CD4-positive, CD25-positive, alpha-beta regulatory T cell (primary cell): ENCODE measurements at regions not wholly inside any gene's neighbourhood (a gene's known extent, or its start where the extent isn't known, plus 50 kb on each side); places are given as distances from the start of the nearest gene placed in this dataset.
A peak's percentile ranks its signal among the peaks of the same experiment; 100 is the strongest.
"Not testable (repeated sequence)": the region's sequence is repeated elsewhere in the genome, so short reads cannot be mapped to it uniquely, and the experiment has no call there.

Experiments
- ATAC-seq, 2 donors: fragments of 150-1000 bp; cut with Tn5 transposase; one replicate each; pipeline ENCODE4 v1.10.0; 2021; ENCODE audit warnings: low read depth in 2 of 2, moderate number of reproducible peaks in 2 of 2, moderate library complexity in 1 of 2
- DNase-seq, 3 donors: peaks; one replicate each; pipeline versions ENCODE4 v3.0.0 to v3.0.0-alpha.2; 2012 to 2022; ENCODE audit warnings: mixed read lengths in 1 of 3
- H3K27ac ChIP-seq: one replicate; pipeline ENCODE4 v1.7.0; 2013; ENCODE audit warnings: mild to moderate bottlenecking, low read length; ENCODE audit not compliant: insufficient read depth, poor library complexity, severe bottlenecking
- H3K27me3 ChIP-seq: one replicate; pipeline ENCODE4 v1.7.0; 2013; ENCODE audit warnings: low read length; ENCODE audit not compliant: control insufficient read depth, insufficient read depth
- H3K36me3 ChIP-seq: one replicate; pipeline ENCODE4 v1.7.0; 2013; ENCODE audit warnings: mild to moderate bottlenecking, low read length, moderate library complexity; ENCODE audit not compliant: control insufficient read depth, insufficient read depth
- H3K4me1 ChIP-seq: 2 replicates; pipeline ENCODE4 v1.7.0; 2013; ENCODE audit warnings: mild to moderate bottlenecking, low read length; ENCODE audit not compliant: insufficient read depth, control insufficient read depth, poor library complexity, severe bottlenecking
- H3K4me3 ChIP-seq: one replicate; pipeline ENCODE4 v1.7.0; 2013; ENCODE audit warnings: low read depth, mild to moderate bottlenecking, low read length, moderate library complexity
- H3K9me3 ChIP-seq, 2 experiments: 1 replicate in 1 of 2; 2 replicates in 1 of 2; pipeline ENCODE4 v1.7.0; 2013; ENCODE audit warnings: low read length in 2 of 2, mild to moderate bottlenecking in 1 of 2, moderate library complexity in 1 of 2; ENCODE audit not compliant: control insufficient read depth in 2 of 2
- H3K27ac Mint-ChIP-seq, 3 donors: one replicate each; pipeline ENCODE4 v1.8.0; 2020 to 2022; ENCODE audit warnings: mild to moderate bottlenecking in 3 of 3, mixed read lengths in 3 of 3, moderate library complexity in 2 of 3
- H3K27me3 Mint-ChIP-seq: one replicate; pipeline ENCODE4 v1.8.0; 2022; ENCODE audit warnings: mild to moderate bottlenecking, mixed read lengths
- H3K36me3 Mint-ChIP-seq: one replicate; pipeline ENCODE4 v1.8.0; 2020; ENCODE audit warnings: mixed read lengths
- H3K4me1 Mint-ChIP-seq, 4 donors: one replicate each; pipeline ENCODE4 v1.8.0; 2020 to 2022; ENCODE audit warnings: mixed read lengths in 4 of 4, mild to moderate bottlenecking in 1 of 4
- H3K4me3 Mint-ChIP-seq, 4 donors: one replicate each; pipeline ENCODE4 v1.8.0; 2020 to 2022; ENCODE audit warnings: mild to moderate bottlenecking in 4 of 4, mixed read lengths in 4 of 4, moderate library complexity in 3 of 4
- H3K9me3 Mint-ChIP-seq, 7 donors: one replicate each; pipeline ENCODE4 v1.8.0; 2020 to 2022; ENCODE audit warnings: mixed read lengths in 7 of 7, mild to moderate bottlenecking in 3 of 7, moderate library complexity in 2 of 7

- H3K27me3 Mint-ChIP-seq, H3K4me1 ChIP-seq, H3K27ac Mint-ChIP-seq, H3K27me3 ChIP-seq, H3K36me3 ChIP-seq, H3K4me3 Mint-ChIP-seq, H3K4me3 ChIP-seq, H3K9me3 ChIP-seq, H3K36me3 Mint-ChIP-seq, H3K4me1 Mint-ChIP-seq, ATAC-seq, H3K27ac ChIP-seq, H3K9me3 Mint-ChIP-seq, DNase-seq: not testable (repeated sequence)
Observed at GRCh38 chr2:75871762-75872614, 161.3 kb upstream of the GCFC2 start.

DNA sequence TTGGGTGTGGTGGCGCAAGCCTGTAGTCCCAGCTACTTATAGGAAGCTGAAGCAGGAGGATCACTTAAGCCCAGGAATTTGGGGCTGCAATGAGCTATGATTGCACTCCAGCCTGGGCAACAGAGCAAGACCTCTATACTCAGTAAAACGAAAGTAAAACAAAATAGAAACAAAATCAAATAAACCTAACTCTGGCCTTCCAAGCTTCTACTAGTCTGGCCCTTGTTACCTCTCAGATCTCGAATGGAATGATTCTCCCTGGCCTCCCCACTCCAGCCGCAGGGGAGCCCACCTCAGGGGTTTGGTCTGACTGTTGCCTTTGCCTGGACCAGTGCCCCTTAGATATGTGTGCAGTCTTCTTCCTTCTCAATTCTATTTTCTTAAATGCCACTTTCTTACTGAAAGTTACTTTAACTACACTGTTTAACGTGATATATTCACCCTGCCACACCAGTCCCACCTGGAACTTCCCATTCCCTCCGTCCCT, 160.0 kb upstream of the GCFC2 start:
- Mint-ChIP-seq H3K4me1 (no peaks in the 10 kb centered on the region), H3K36me3 (no peaks in the 10 kb centered on the region), H3K27me3 (no peaks in the 10 kb centered on the region), H3K4me3 (no peak overlapping the region), H3K27ac (no peak overlapping the region), H3K9me3 (peaks cover 0 to 7% (median 0%) of the 10 kb centered on the region in 7 donors)
- no peak overlapping the region for H3K27ac ChIP-seq
- no peaks in the 10 kb centered on the region for H3K9me3 ChIP-seq
- ATAC-seq (no peak), DNase-seq (no peak)
- no peaks in the 10 kb centered on the region for H3K36me3 ChIP-seq
- H3K27me3 ChIP-seq = no peaks in the 10 kb centered on the region
- no peaks in the 10 kb centered on the region for H3K4me1 ChIP-seq
- no peak overlapping the region for H3K4me3 ChIP-seq

GRCh38 chr2:75870133-75870532, 159.4 kb upstream of the GCFC2 start:
- no peaks in the 10 kb centered on the region for H3K36me3 ChIP-seq
- H3K9me3 ChIP-seq = no peaks in the 10 kb centered on the region
- DNase-seq (no peak), ATAC-seq (no peak)
- H3K4me1 ChIP-seq = no peaks in the 10 kb centered on the region
- H3K27ac ChIP-seq = no peak overlapping the region
- no peak overlapping the region for H3K27ac Mint-ChIP-seq
- H3K4me3 Mint-ChIP-seq = no peak overlapping the region
- H3K36me3 Mint-ChIP-seq = no peaks in the 10 kb centered on the region
- H3K27me3 Mint-ChIP-seq = no peaks in the 10 kb centered on the region
- no peak overlapping the region for H3K4me3 ChIP-seq
- H3K4me1 Mint-ChIP-seq = no peaks in the 10 kb centered on the region
- peaks cover 0 to 7% (median 0%) of the 10 kb centered on the region in 7 donors for H3K9me3 Mint-ChIP-seq
- H3K27me3 ChIP-seq = no peaks in the 10 kb centered on the region

DNA sequence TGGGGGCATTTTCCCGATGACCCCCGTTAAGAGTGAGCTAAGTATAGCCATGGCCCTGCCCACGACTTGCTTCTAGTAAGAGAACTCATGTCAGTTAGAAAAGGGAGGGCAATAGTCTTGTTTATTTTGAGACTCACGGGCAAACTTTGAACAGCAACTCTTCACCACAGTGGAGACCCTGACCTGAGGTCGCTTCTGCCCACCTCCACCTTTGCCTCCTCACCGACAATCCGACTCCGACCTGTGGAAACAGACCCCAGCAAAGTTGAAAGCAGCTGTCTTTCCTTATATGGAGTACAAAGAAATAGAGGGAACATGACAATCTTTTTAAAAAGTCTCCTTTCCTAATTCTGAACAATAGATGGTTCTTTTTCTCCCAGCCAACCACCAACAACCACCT, 155.0 kb upstream of the GCFC2 start:
- Histone ChIP-seq H3K4me1 (no peaks in the 10 kb centered on the region), H3K4me3 (no peak overlapping the region)
- no peak overlapping the region for H3K4me3 Mint-ChIP-seq

GRCh38 chr2:75865083-75865482, 154.4 kb upstream of the GCFC2 start:
- DNase-seq (no peak), ATAC-seq (no peak)
- H3K4me3 ChIP-seq = no peak overlapping the region
- H3K36me3 ChIP-seq = no peaks in the 10 kb centered on the region
- Mint-ChIP-seq H3K4me3 (peak overlapping the region in 1 of 4 donors; percentile 39), H3K27ac (no peak overlapping the region), H3K4me1 (no peaks in the 10 kb centered on the region), H3K27me3 (no peaks in the 10 kb centered on the region), H3K36me3 (no peaks in the 10 kb centered on the region), H3K9me3 (peaks cover 0 to 9% (median 0%) of the 10 kb centered on the region in 7 donors)
- no peaks in the 10 kb centered on the region for H3K4me1 ChIP-seq
- no peak overlapping the region for H3K27ac ChIP-seq
- no peaks in the 10 kb centered on the region for H3K9me3 ChIP-seq
- H3K27me3 ChIP-seq = no peaks in the 10 kb centered on the region

More for the DNA sequence above, 155.0 kb upstream of the GCFC2 start:
- Mint-ChIP-seq H3K9me3 (peaks cover 0 to 9% (median 0%) of the 10 kb centered on the region in 7 donors), H3K27me3 (no peaks in the 10 kb centered on the region), H3K36me3 (no peaks in the 10 kb centered on the region), H3K27ac (no peak overlapping the region), H3K4me1 (no peaks in the 10 kb centered on the region)
- Histone ChIP-seq H3K27me3 (no peaks in the 10 kb centered on the region), H3K27ac (no peak overlapping the region), H3K9me3 (no peaks in the 10 kb centered on the region), H3K36me3 (no peaks in the 10 kb centered on the region)
- DNase-seq (no peak), ATAC-seq (no peak)

DNA sequence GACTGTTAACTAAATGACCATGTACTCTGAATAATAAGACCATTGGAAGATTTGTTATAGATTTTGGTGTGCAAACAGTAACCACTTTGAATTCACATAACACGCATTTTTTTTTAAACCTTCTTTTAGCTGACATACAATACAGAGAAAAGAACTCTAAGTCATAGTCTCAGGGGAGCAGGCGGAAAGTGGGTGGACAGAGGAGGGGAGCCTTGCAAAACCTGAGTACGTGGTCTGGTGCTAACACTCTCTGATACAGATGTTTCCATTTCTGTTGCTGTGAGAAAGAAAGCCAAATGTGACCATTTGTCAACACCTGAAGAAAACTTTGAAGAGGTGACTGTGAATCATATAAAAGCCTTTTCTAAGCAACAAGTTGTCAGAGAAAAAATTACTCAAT, 151.8 kb upstream of the GCFC2 start:
- Histone ChIP-seq H3K4me1 (no peaks in the 10 kb centered on the region), H3K9me3 (no peaks in the 10 kb centered on the region), H3K4me3 (no peak overlapping the region), H3K27me3 (no peaks in the 10 kb centered on the region), H3K36me3 (no peaks in the 10 kb centered on the region), H3K27ac (no peak overlapping the region)
- H3K4me1 Mint-ChIP-seq = no peaks in the 10 kb centered on the region
- H3K9me3 Mint-ChIP-seq = peaks cover 0 to 6% (median 0%) of the 10 kb centered on the region in 7 donors
- no peak overlapping the region for H3K4me3 Mint-ChIP-seq
- ATAC-seq = no peak
- no peaks in the 10 kb centered on the region for H3K36me3 Mint-ChIP-seq
- DNase-seq = no peak
- no peak overlapping the region for H3K27ac Mint-ChIP-seq
- no peaks in the 10 kb centered on the region for H3K27me3 Mint-ChIP-seq

DNA sequence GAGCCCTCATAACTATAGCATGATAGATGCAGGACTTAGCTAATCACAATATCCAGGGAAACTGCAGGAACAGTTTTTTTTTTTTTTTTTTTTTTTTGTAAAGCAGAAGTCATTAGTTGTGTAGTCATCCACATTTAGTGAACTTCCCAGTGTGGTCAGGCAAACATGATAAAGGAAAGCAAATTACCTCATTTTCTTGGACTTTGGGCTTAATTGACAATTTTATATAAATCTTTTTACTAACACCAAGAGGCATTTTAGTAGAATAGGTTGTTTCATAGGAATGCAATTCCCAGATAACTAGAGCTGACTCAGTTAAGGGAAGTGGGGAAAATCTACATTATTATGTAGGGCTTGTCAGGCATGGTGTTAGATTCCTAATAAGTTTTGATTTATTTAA, 142.7 kb upstream of the GCFC2 start:
- H3K36me3 ChIP-seq = no peaks in the 10 kb centered on the region
- H3K36me3 Mint-ChIP-seq = no peaks in the 10 kb centered on the region
- H3K4me1 ChIP-seq = no peaks in the 10 kb centered on the region
- peaks cover 0 to 14% (median 5%) of the 10 kb centered on the region in 7 donors for H3K9me3 Mint-ChIP-seq
- no peak overlapping the region for H3K4me3 ChIP-seq
- no peak overlapping the region for H3K27ac Mint-ChIP-seq
- no peaks in the 10 kb centered on the region for H3K27me3 ChIP-seq
- H3K4me1 Mint-ChIP-seq = no peaks in the 10 kb centered on the region
- H3K27ac ChIP-seq = no peak overlapping the region
- no peak overlapping the region for H3K4me3 Mint-ChIP-seq
- no peaks in the 10 kb centered on the region for H3K9me3 ChIP-seq
- DNase-seq = no peak
- ATAC-seq = no peak
- no peaks in the 10 kb centered on the region for H3K27me3 Mint-ChIP-seq

GRCh38 chr2:75852639-75853038, 141.9 kb upstream of the GCFC2 start:
- Mint-ChIP-seq H3K9me3 (peaks cover 0 to 14% (median 5%) of the 10 kb centered on the region in 7 donors), H3K4me1 (no peaks in the 10 kb centered on the region), H3K36me3 (no peaks in the 10 kb centered on the region), H3K27me3 (no peaks in the 10 kb centered on the region), H3K27ac (no peak overlapping the region), H3K4me3 (no peak overlapping the region)
- H3K27me3 ChIP-seq = no peaks in the 10 kb centered on the region
- no peak overlapping the region for H3K4me3 ChIP-seq
- H3K36me3 ChIP-seq = no peaks in the 10 kb centered on the region
- DNase-seq (no peak), ATAC-seq (no peak)
- no peaks in the 10 kb centered on the region for H3K9me3 ChIP-seq
- H3K4me1 ChIP-seq = no peaks in the 10 kb centered on the region
- no peak overlapping the region for H3K27ac ChIP-seq
